GM12875 (cell line): ENCODE measurements at regions not wholly inside any gene's neighbourhood (a gene's known extent, or its start where the extent isn't known, plus 50 kb on each side); places are given as distances from the start of the nearest gene placed in this dataset.
"Not testable (repeated sequence)": the region's sequence is repeated elsewhere in the genome, so short reads cannot be mapped to it uniquely, and the experiment has no call there.

Experiments
- H3K4me3 ChIP-seq: one replicate; pipeline ENCODE4 v1.5.1; 2011; ENCODE audit warnings: low read depth, low read length, control low read depth
- TF ChIP-seq, protein P1 (sequence below): IDR thresholded peaks from 2 replicates; pipeline ENCODE4 v1.5.1; 2011; ENCODE audit warnings: low read depth, mild to moderate bottlenecking, control low read depth, inconsistent platforms, low read length, moderate library complexity, borderline replicate concordance; ENCODE audit not compliant: insufficient read depth

GRCh38 chr5:67730917-67731474 is 484.6 kb upstream of the PIK3R1 start:
- TF ChIP-seq, protein P1, sequence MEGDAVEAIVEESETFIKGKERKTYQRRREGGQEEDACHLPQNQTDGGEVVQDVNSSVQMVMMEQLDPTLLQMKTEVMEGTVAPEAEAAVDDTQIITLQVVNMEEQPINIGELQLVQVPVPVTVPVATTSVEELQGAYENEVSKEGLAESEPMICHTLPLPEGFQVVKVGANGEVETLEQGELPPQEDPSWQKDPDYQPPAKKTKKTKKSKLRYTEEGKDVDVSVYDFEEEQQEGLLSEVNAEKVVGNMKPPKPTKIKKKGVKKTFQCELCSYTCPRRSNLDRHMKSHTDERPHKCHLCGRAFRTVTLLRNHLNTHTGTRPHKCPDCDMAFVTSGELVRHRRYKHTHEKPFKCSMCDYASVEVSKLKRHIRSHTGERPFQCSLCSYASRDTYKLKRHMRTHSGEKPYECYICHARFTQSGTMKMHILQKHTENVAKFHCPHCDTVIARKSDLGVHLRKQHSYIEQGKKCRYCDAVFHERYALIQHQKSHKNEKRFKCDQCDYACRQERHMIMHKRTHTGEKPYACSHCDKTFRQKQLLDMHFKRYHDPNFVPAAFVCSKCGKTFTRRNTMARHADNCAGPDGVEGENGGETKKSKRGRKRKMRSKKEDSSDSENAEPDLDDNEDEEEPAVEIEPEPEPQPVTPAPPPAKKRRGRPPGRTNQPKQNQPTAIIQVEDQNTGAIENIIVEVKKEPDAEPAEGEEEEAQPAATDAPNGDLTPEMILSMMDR = no peak

GRCh38 chr5:67728326-67728890 is 487.1 kb upstream of the PIK3R1 start:
- H3K4me3 ChIP-seq = no peak overlapping the region
- TF ChIP-seq, protein P1 = no peak

More at GRCh38 chr5:67730917-67731474, 484.6 kb upstream of the PIK3R1 start:
- H3K4me3 ChIP-seq = no peak overlapping the region

DNA sequence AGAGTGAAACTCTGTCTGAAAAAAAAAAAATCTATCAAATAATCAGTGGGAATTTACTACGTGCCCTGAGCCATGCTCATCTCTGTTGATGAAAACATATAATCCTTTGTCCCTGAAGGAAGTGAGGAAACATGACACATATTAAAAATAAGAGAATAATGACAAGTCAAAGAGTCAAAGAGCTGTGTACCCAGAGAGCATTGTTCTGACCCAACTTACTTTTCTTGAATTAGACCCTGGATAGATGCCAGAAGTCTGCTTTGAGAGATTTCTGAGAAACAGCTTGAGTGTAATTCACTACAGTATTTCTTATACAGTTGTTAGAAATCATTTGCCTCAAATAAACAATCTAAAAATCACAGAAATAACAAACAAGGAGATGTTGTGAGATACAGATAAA is 490.0 kb upstream of the PIK3R1 start:
- no peak overlapping the region for H3K4me3 ChIP-seq
- TF ChIP-seq, protein P1 = no peak

GRCh38 chr5:67724412-67725135 is 491.0 kb upstream of the PIK3R1 start:
- TF ChIP-seq, protein P1 = no peak
- no peak overlapping the region for H3K4me3 ChIP-seq

DNA sequence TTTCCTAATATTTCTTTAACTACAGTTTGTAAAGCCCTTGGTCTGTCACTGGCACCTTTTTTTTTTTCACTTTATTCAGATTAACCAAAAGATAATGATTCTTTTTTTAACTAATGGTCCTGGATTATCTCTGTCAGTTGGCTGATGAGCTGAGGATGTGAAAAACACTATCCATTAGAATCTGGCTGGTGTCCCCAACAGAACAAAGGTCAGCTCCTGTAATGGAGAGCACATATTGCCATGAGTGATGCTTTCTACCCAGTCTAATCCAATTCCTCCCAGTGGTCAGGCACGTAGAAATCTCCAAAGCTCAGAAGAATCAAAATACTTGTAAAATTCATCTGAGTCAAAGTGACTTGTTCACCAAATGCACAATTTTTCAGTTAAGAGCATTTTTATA is 491.7 kb upstream of the PIK3R1 start:
- H3K4me3 ChIP-seq = no peak overlapping the region
- TF ChIP-seq, protein P1 = no peak

- not testable (repeated sequence) for H3K4me3 ChIP-seq
Measured at GRCh38 chr5:67722582-67722981, 493.0 kb upstream of the PIK3R1 start.

DNA sequence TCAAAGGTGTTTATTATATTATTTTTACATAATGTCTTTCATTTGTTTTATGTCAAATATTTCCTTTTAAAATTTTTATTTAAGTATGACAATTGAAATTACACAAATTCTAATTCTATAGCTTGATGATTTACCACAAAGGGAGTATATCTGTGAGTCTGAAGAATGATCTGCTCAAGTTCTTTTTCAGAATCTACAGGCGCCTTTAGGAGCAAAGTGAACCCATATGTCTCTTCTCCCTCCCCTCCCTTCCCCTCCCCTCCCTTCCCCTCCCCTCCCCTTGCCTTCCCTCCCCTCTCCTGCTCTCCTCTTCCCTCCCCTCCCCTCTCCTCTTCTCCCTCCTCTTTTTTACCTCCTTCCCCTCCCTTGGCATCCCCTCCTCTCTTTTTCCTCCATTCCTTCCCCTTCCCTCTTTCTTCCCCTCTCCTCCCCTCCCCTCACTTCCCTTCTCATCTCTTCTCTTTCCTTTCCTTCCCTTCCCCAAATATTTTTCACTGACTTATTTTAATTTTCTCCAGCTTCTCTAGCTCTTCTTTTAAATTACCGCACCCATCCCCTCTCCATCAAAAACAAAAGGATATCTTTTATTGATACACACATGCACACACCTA is 495.3 kb upstream of the PIK3R1 start:
- TF ChIP-seq, protein P1 = no peak
- H3K4me3 ChIP-seq = no peak overlapping the region
